ENCODE measurements at regions not wholly inside any gene's neighbourhood (a gene's known extent, or its start where the extent isn't known, plus 50 kb on each side); places are given as distances from the start of the nearest gene placed in this dataset.

DNA sequence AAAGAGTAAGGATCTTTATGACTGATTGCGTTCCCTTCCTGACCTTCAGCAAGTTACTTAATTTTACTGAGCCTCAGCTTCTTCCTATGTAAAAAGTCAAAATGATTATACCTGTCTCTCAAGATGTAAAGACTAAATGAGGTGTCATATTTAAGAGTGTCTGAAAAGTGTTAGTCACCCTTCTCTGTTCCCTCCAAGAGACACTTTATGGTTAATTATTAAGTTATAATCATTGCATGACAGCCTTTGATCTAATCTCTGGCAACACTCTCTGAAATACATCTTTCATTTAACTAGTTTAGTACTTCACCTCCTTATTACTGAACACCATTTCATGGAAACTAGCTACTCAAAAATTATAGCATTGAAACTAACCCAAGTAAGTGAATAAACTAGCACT lies 54.8 kb downstream of the BMAL2 start:
- TF ChIP-seq EZH2 (IDR thresholded peaks at IDR 0.05; ENCODE audit: insufficient read depth, poor library complexity, severe bottlenecking) (no peak), EZH2phosphoT487 (IDR thresholded peaks at IDR 0.05; ENCODE audit: insufficient read depth, low read depth) (no peak)
- H3K9me2 ChIP-seq (ENCODE audit: insufficient read depth), result no peaks in the 10 kb centered on the region
- H3F3A ChIP-seq (ENCODE audit: insufficient read depth), result peaks cover 15% of the 10 kb centered on the region
- H3K79me2 ChIP-seq (ENCODE audit: insufficient read depth), result no peaks in the 10 kb centered on the region
- H4K20me1 ChIP-seq (ENCODE audit: insufficient read depth), result no peaks in the 10 kb centered on the region
- H3K27ac ChIP-seq, result no peak overlapping the region
- H3K4me3 ChIP-seq, result no peak overlapping the region
- no peak overlapping the region for H2AFZ ChIP-seq
- WGBS, 2 experiments (ENCODE audit: low coverage in 1 of 2, low lambda C conversion rate in 2 of 2, missing lambda C conversion rate in 2 of 2), result 94 to 100% methylated on average over 1 of the region's 1 CpG
- no peak overlapping the region for H3K4me2 ChIP-seq (ENCODE audit: unreplicated experiment)
- no peak for DNase-seq
- H3K4me1 ChIP-seq (ENCODE audit: insufficient read depth), result peaks cover 7% of the 10 kb centered on the region
- H3K9ac ChIP-seq, result no peak overlapping the region
- H3K9me3 ChIP-seq (ENCODE audit: low read depth), result no peaks in the 10 kb centered on the region
- in situ Hi-C loops (cut with MboI), result no loop called here
- H3K27me3 ChIP-seq (replicated peaks; ENCODE audit: insufficient read depth), result no peaks in the 10 kb centered on the region
- no peaks in the 10 kb centered on the region; the same call in 1 of the 2 replicates for H3K36me3 ChIP-seq (ENCODE audit: low read depth)

DNA sequence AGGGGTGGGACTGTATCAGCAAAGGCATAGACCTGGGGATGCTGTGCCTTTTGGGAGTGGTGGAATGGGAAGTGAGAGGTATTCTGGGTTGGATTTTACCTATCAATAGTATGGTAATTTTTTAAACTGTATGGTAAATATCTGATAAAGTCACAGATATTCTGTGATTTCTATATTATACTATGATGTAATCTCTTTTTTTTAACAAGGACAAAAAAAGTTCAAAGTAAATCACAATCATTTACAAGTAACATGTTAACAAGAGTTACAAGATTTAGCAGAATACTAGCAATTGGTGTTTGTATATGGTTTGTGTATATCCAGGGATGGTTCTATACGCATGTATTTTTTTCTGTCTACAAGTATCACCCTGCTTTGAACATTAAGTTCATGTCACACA lies 56.0 kb downstream of the BMAL2 start:
- Histone ChIP-seq H3K9me3 (ENCODE audit: low read depth) (no peaks in the 10 kb centered on the region), H3F3A (ENCODE audit: insufficient read depth) (peaks cover 3% of the 10 kb centered on the region), H3K79me2 (ENCODE audit: insufficient read depth) (no peaks in the 10 kb centered on the region), H3K4me3 (no peak overlapping the region), H3K27me3 (replicated peaks; ENCODE audit: insufficient read depth) (no peaks in the 10 kb centered on the region), H4K20me1 (ENCODE audit: insufficient read depth) (no peaks in the 10 kb centered on the region), H3K9me2 (ENCODE audit: insufficient read depth) (no peaks in the 10 kb centered on the region), H3K4me2 (ENCODE audit: unreplicated experiment) (no peak overlapping the region), H2AFZ (no peak overlapping the region), H3K36me3 (ENCODE audit: low read depth) (peaks cover 4% of the 10 kb centered on the region; the same call in 1 of the 2 replicates), H3K9ac (no peak overlapping the region), H3K4me1 (ENCODE audit: insufficient read depth) (peaks cover 2% of the 10 kb centered on the region), H3K27ac (no peak overlapping the region)
- in situ Hi-C loops (cut with MboI), result no loop called here
- TF ChIP-seq EZH2 (IDR thresholded peaks at IDR 0.05; ENCODE audit: insufficient read depth, poor library complexity, severe bottlenecking), result no peak
- TF ChIP-seq EZH2phosphoT487 (IDR thresholded peaks at IDR 0.05; ENCODE audit: insufficient read depth, low read depth), result no peak
- DNase-seq, result no peak
- WGBS, 2 experiments (ENCODE audit: low coverage in 1 of 2, low lambda C conversion rate in 2 of 2, missing lambda C conversion rate in 2 of 2), result 100% methylated on average over 1 of the region's 1 CpG

DNA sequence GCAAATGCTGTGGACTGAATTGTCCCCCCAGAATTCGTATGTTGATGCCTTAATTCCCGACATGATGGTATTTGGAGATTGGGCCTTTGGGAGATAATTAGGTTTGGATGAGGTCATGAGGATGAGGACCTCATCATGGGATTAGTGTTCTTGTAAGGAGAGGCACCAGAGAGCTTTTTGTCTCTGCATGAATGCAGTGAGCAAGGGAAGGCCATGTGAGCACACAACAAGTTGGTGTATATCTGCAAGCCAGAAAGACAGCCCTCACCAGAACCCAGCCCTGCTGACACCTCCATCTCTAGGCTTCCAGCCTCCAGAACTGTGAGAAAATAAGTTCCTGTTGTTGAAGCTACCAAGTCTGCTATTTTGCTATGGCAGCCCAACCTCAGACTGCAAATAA lies 51.9 kb upstream of the SMCO2 start:
- Histone ChIP-seq H3K27me3 (replicated peaks; ENCODE audit: insufficient read depth) (no peaks in the 10 kb centered on the region), H3K4me3 (no peak overlapping the region), H3F3A (ENCODE audit: insufficient read depth) (no peaks in the 10 kb centered on the region), H3K9me3 (ENCODE audit: low read depth) (no peaks in the 10 kb centered on the region), H3K79me2 (ENCODE audit: insufficient read depth) (no peaks in the 10 kb centered on the region), H3K27ac (no peak overlapping the region), H3K4me1 (ENCODE audit: insufficient read depth) (no peaks in the 10 kb centered on the region), H4K20me1 (ENCODE audit: insufficient read depth) (no peaks in the 10 kb centered on the region), H3K36me3 (ENCODE audit: low read depth) (peaks cover 4% of the 10 kb centered on the region; the same call in 1 of the 2 replicates), H2AFZ (no peak overlapping the region), H3K4me2 (ENCODE audit: unreplicated experiment) (no peak overlapping the region), H3K9me2 (ENCODE audit: insufficient read depth) (no peaks in the 10 kb centered on the region), H3K9ac (no peak overlapping the region)
- 98 to 99% methylated on average over 2 of the region's 2 CpGs for WGBS, 2 experiments (ENCODE audit: low coverage in 1 of 2, low lambda C conversion rate in 2 of 2, missing lambda C conversion rate in 2 of 2)
- in situ Hi-C loops (cut with MboI), result no loop called here
- DNase-seq, result no peak
- TF ChIP-seq EZH2phosphoT487 (IDR thresholded peaks at IDR 0.05; ENCODE audit: insufficient read depth, low read depth), result no peak
- TF ChIP-seq EZH2 (IDR thresholded peaks at IDR 0.05; ENCODE audit: insufficient read depth, poor library complexity, severe bottlenecking), result no peak

DNA sequence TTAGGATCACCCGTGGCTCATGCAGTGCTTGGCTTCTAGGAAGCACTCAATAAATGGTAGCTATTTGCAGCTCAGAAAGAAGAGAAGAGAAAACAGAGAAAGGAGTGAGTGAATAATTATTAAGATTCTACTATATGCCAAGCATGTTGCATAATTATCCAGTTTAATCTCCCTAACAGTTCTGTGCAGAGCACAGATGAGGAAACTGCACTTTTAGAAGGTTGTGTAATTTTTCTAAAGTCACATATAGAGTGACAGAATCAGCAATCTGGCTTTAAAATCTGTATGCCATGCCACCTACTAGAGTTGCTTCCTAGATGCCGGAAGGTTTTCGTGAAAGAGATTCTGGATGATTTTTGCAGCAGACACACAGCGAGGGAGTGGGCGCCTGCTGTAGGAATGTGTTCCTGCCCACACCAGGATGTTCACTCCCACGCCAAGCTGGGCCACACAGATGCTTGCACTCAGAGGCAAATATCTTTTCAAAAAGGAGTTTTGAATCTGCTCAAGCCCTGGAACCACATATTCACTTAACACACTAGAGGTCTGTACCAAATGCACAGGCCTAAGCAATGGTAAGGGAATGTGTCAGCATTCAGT lies 50.2 kb upstream of the SMCO2 start:
- no peak for TF ChIP-seq EZH2phosphoT487 (IDR thresholded peaks at IDR 0.05; ENCODE audit: insufficient read depth, low read depth)
- TF ChIP-seq EZH2 (IDR thresholded peaks at IDR 0.05; ENCODE audit: insufficient read depth, poor library complexity, severe bottlenecking), result no peak

More for the DNA sequence above, 50.2 kb upstream of the SMCO2 start:
- Histone ChIP-seq H3K36me3 (ENCODE audit: low read depth) (peaks cover 4% of the 10 kb centered on the region; the same call in 1 of the 2 replicates), H3K4me1 (ENCODE audit: insufficient read depth) (no peaks in the 10 kb centered on the region), H3K9me3 (ENCODE audit: low read depth) (no peaks in the 10 kb centered on the region), H3K9me2 (ENCODE audit: insufficient read depth) (no peaks in the 10 kb centered on the region), H3K79me2 (ENCODE audit: insufficient read depth) (no peaks in the 10 kb centered on the region), H3K27me3 (replicated peaks; ENCODE audit: insufficient read depth) (no peaks in the 10 kb centered on the region), H3K27ac (no peak overlapping the region), H2AFZ (no peak overlapping the region), H3F3A (ENCODE audit: insufficient read depth) (no peaks in the 10 kb centered on the region), H3K4me2 (ENCODE audit: unreplicated experiment) (no peak overlapping the region), H4K20me1 (ENCODE audit: insufficient read depth) (no peaks in the 10 kb centered on the region), H3K4me3 (no peak overlapping the region), H3K9ac (no peak overlapping the region)
- 94 to 97% methylated on average over 6 of the region's 6 CpGs for WGBS, 2 experiments (ENCODE audit: low coverage in 1 of 2, low lambda C conversion rate in 2 of 2, missing lambda C conversion rate in 2 of 2)
- DNase-seq, result no peak
- in situ Hi-C loops (cut with MboI), result no loop called here

Measured in GM23248 (cell line).